ENCODE measurements at regions not wholly inside any gene's neighbourhood (a gene's known extent, or its start where the extent isn't known, plus 50 kb on each side); places are given as distances from the start of the nearest gene placed in this dataset.

DNA sequence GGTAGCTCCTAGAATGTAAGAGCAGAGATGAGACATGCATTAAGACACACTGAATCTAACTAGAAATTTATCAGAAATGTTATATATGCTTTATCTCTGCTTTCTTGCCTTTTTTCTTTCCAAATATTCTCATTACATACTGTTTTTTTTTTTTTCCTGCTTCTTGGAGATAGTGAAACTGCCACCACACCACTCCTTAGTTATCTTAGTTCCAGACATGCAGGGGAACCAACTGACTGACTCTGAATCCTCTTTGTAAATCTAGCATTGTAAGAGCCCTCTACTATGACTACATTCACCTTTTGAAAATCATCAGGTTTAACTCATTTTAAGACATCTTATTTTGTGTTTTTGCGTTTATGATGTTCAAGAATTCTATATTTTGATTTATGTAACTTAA lies 181.3 kb upstream of the ST8SIA4 start:
- TF ChIP-seq, protein P1, sequence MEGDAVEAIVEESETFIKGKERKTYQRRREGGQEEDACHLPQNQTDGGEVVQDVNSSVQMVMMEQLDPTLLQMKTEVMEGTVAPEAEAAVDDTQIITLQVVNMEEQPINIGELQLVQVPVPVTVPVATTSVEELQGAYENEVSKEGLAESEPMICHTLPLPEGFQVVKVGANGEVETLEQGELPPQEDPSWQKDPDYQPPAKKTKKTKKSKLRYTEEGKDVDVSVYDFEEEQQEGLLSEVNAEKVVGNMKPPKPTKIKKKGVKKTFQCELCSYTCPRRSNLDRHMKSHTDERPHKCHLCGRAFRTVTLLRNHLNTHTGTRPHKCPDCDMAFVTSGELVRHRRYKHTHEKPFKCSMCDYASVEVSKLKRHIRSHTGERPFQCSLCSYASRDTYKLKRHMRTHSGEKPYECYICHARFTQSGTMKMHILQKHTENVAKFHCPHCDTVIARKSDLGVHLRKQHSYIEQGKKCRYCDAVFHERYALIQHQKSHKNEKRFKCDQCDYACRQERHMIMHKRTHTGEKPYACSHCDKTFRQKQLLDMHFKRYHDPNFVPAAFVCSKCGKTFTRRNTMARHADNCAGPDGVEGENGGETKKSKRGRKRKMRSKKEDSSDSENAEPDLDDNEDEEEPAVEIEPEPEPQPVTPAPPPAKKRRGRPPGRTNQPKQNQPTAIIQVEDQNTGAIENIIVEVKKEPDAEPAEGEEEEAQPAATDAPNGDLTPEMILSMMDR (conservative IDR thresholded peaks at IDR 0.05; ENCODE audit: low read depth in 2 of 2), result no peak
- TF ChIP-seq JUNB (IDR thresholded peaks at IDR 0.05; ENCODE audit: unreplicated experiment), result no peak
- no peak for TF ChIP-seq EZH2 (IDR thresholded peaks at IDR 0.05; ENCODE audit: low read depth, unreplicated experiment)
- no peak for TF ChIP-seq POLR2AphosphoS5 (IDR thresholded peaks at IDR 0.05; ENCODE audit: low read depth)
- TF ChIP-seq EZH2phosphoT487 (IDR thresholded peaks at IDR 0.05; ENCODE audit: unreplicated experiment), result no peak
- TF ChIP-seq CREB1 (CRISPR knock-in tag; IDR thresholded peaks at IDR 0.05; ENCODE audit: low read depth), result no peak
- TF ChIP-seq, protein P2, sequence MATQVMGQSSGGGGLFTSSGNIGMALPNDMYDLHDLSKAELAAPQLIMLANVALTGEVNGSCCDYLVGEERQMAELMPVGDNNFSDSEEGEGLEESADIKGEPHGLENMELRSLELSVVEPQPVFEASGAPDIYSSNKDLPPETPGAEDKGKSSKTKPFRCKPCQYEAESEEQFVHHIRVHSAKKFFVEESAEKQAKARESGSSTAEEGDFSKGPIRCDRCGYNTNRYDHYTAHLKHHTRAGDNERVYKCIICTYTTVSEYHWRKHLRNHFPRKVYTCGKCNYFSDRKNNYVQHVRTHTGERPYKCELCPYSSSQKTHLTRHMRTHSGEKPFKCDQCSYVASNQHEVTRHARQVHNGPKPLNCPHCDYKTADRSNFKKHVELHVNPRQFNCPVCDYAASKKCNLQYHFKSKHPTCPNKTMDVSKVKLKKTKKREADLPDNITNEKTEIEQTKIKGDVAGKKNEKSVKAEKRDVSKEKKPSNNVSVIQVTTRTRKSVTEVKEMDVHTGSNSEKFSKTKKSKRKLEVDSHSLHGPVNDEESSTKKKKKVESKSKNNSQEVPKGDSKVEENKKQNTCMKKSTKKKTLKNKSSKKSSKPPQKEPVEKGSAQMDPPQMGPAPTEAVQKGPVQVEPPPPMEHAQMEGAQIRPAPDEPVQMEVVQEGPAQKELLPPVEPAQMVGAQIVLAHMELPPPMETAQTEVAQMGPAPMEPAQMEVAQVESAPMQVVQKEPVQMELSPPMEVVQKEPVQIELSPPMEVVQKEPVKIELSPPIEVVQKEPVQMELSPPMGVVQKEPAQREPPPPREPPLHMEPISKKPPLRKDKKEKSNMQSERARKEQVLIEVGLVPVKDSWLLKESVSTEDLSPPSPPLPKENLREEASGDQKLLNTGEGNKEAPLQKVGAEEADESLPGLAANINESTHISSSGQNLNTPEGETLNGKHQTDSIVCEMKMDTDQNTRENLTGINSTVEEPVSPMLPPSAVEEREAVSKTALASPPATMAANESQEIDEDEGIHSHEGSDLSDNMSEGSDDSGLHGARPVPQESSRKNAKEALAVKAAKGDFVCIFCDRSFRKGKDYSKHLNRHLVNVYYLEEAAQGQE (IDR thresholded peaks at IDR 0.05; ENCODE audit: unreplicated experiment), result no peak
- no peak for TF ChIP-seq STAT1 (IDR thresholded peaks at IDR 0.05; ENCODE audit: unreplicated experiment)
- TF ChIP-seq ZNF331 (CRISPR knock-in tag; IDR thresholded peaks at IDR 0.05; ENCODE audit: low read depth), result no peak
- TF ChIP-seq, protein P3, sequence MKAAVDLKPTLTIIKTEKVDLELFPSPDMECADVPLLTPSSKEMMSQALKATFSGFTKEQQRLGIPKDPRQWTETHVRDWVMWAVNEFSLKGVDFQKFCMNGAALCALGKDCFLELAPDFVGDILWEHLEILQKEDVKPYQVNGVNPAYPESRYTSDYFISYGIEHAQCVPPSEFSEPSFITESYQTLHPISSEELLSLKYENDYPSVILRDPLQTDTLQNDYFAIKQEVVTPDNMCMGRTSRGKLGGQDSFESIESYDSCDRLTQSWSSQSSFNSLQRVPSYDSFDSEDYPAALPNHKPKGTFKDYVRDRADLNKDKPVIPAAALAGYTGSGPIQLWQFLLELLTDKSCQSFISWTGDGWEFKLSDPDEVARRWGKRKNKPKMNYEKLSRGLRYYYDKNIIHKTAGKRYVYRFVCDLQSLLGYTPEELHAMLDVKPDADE (IDR thresholded peaks at IDR 0.05), result no peak
- TF ChIP-seq ZNF114 (CRISPR knock-in tag; IDR thresholded peaks at IDR 0.05), result no peak
- TF ChIP-seq, protein P4, sequence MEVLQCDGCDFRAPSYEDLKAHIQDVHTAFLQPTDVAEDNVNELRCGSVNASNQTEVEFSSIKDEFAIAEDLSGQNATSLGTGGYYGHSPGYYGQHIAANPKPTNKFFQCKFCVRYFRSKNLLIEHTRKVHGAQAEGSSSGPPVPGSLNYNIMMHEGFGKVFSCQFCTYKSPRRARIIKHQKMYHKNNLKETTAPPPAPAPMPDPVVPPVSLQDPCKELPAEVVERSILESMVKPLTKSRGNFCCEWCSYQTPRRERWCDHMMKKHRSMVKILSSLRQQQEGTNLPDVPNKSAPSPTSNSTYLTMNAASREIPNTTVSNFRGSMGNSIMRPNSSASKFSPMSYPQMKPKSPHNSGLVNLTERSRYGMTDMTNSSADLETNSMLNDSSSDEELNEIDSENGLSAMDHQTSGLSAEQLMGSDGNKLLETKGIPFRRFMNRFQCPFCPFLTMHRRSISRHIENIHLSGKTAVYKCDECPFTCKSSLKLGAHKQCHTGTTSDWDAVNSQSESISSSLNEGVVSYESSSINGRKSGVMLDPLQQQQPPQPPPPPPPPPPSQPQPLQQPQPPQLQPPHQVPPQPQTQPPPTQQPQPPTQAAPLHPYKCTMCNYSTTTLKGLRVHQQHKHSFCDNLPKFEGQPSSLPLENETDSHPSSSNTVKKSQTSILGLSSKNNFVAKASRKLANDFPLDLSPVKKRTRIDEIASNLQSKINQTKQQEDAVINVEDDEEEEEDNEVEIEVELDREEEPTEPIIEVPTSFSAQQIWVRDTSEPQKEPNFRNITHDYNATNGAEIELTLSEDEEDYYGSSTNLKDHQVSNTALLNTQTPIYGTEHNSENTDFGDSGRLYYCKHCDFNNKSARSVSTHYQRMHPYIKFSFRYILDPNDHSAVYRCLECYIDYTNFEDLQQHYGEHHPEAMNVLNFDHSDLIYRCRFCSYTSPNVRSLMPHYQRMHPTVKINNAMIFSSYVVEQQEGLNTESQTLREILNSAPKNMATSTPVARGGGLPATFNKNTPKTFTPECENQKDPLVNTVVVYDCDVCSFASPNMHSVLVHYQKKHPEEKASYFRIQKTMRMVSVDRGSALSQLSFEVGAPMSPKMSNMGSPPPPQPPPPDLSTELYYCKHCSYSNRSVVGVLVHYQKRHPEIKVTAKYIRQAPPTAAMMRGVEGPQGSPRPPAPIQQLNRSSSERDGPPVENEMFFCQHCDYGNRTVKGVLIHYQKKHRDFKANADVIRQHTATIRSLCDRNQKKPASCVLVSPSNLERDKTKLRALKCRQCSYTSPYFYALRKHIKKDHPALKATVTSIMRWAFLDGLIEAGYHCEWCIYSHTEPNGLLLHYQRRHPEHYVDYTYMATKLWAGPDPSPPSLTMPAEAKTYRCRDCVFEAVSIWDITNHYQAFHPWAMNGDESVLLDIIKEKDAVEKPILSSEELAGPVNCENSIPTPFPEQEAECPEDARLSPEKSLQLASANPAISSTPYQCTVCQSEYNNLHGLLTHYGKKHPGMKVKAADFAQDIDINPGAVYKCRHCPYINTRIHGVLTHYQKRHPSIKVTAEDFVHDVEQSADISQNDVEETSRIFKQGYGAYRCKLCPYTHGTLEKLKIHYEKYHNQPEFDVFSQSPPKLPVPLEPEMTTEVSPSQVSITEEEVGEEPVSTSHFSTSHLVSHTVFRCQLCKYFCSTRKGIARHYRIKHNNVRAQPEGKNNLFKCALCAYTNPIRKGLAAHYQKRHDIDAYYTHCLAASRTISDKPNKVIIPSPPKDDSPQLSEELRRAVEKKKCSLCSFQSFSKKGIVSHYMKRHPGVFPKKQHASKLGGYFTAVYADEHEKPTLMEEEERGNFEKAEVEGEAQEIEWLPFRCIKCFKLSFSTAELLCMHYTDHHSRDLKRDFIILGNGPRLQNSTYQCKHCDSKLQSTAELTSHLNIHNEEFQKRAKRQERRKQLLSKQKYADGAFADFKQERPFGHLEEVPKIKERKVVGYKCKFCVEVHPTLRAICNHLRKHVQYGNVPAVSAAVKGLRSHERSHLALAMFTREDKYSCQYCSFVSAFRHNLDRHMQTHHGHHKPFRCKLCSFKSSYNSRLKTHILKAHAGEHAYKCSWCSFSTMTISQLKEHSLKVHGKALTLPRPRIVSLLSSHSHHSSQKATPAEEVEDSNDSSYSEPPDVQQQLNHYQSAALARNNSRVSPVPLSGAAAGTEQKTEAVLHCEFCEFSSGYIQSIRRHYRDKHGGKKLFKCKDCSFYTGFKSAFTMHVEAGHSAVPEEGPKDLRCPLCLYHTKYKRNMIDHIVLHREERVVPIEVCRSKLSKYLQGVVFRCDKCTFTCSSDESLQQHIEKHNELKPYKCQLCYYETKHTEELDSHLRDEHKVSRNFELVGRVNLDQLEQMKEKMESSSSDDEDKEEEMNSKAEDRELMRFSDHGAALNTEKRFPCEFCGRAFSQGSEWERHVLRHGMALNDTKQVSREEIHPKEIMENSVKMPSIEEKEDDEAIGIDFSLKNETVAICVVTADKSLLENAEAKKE (CRISPR knock-in tag; IDR thresholded peaks at IDR 0.05), result no peak
